ENCODE measurements at regions not wholly inside any gene's neighbourhood (a gene's known extent, or its start where the extent isn't known, plus 50 kb on each side); places are given as distances from the start of the nearest gene placed in this dataset.

DNA sequence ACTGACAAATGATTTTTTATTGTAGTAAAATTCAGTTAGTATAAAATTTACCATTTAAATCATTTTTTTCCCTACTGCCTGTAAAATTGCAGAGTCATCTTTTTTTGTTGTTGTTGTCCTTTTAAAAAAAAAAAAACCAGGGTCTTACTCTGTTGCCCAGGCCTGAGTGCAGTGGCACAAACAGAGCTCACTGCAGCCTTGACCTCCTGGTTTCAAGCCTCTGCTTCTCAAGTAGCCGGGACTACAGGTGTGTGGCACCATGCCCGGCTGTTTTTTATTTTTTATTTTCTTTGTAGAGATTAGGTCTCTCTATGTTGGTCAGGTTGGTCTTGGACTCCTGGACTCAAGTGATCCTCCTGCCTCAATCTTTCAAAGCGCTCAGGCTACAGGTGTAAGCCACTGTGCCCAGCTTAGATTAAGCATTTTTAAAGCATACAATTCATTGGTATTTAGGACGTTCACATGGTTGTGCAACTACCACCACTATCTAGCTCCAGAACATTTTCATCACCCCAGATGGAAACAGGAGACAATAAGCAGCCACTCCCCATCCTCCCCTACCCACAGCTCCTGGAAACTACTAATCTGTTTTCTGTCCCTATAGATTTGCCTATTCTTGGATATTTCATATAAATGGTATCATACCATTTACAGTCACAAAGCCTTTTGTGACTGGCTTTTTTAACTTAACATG is 59.7 kb upstream of the PGRMC2 start:
- TF ChIP-seq, protein P1, sequence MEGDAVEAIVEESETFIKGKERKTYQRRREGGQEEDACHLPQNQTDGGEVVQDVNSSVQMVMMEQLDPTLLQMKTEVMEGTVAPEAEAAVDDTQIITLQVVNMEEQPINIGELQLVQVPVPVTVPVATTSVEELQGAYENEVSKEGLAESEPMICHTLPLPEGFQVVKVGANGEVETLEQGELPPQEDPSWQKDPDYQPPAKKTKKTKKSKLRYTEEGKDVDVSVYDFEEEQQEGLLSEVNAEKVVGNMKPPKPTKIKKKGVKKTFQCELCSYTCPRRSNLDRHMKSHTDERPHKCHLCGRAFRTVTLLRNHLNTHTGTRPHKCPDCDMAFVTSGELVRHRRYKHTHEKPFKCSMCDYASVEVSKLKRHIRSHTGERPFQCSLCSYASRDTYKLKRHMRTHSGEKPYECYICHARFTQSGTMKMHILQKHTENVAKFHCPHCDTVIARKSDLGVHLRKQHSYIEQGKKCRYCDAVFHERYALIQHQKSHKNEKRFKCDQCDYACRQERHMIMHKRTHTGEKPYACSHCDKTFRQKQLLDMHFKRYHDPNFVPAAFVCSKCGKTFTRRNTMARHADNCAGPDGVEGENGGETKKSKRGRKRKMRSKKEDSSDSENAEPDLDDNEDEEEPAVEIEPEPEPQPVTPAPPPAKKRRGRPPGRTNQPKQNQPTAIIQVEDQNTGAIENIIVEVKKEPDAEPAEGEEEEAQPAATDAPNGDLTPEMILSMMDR (conservative IDR thresholded peaks at IDR 0.05; ENCODE audit: low read length), result no peak
- no peak for TF ChIP-seq EZH2phosphoT487 (IDR thresholded peaks at IDR 0.05; ENCODE audit: borderline replicate concordance, low read depth, low read length)
